HL-60 (cell line): ENCODE measurements at regions not wholly inside any gene's neighbourhood (a gene's known extent, or its start where the extent isn't known, plus 50 kb on each side); places are given as distances from the start of the nearest gene placed in this dataset.

ENCODE experiments used
- CTCF ChIP-seq: IDR thresholded peaks from one replicate; pipeline ENCODE4 v1.5.1; 2011; ENCODE audit warnings: low read length, control low read depth, inconsistent platforms; ENCODE audit not compliant: insufficient read depth
- POLR2AphosphoS5 ChIP-seq: IDR thresholded peaks from 2 replicates; pipeline ENCODE4 v1.6.1; 2012; ENCODE audit warnings: low read depth
- SPI1 ChIP-seq: IDR thresholded peaks from 2 replicates; pipeline ENCODE4 v1.6.1; 2012; ENCODE audit warnings: low read depth, mild to moderate bottlenecking, borderline replicate concordance

- TF ChIP-seq CTCF (no peak), SPI1 (no peak), POLR2AphosphoS5 (no peak)
Measured at GRCh38 chr12:4992871-4993270, 50.8 kb upstream of the KCNA5 start.
